ENCODE measurements at regions not wholly inside any gene's neighbourhood (a gene's known extent, or its start where the extent isn't known, plus 50 kb on each side); places are given as distances from the start of the nearest gene placed in this dataset.
"Not testable (repeated sequence)": the region's sequence is repeated elsewhere in the genome, so short reads cannot be mapped to it uniquely, and the experiment has no call there.

GRCh38 chr6:67922588-67922987, 712.5 kb upstream of the ADGRB3 start:
- DNase-seq (ENCODE audit: low read depth in 4 of 4, low spot score in 2 of 4), result not testable (repeated sequence)

GRCh38 chr6:67920040-67920439, 715.0 kb upstream of the ADGRB3 start:
- not testable (repeated sequence) for DNase-seq (ENCODE audit: low read depth in 4 of 4, low spot score in 2 of 4)

- DNase-seq (ENCODE audit: low read depth in 4 of 4, low spot score in 2 of 4), result no peak
These were observed 718.7 kb upstream of the ADGRB3 start for GRCh38 chr6:67916399-67916798.

DNA sequence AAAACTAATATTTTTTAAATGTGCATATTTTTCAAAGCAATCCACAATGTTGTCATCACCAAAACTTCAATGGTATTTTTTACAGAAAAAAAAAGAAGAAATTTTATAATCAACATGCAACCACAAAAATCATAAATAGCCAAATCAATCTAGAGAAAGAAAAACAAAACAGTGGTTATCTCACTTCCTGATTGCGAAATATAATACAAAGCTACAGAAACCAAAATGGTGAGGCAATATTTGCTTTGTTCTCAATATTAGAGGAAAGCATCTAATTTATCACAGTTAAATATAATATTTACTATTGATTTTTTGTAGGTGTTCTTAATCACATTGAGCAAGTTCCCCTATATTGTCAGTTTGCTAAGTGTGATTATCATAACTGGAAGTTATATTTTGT, 720.7 kb upstream of the ADGRB3 start:
- no peak for DNase-seq (ENCODE audit: low read depth in 4 of 4, low spot score in 2 of 4)

DNA sequence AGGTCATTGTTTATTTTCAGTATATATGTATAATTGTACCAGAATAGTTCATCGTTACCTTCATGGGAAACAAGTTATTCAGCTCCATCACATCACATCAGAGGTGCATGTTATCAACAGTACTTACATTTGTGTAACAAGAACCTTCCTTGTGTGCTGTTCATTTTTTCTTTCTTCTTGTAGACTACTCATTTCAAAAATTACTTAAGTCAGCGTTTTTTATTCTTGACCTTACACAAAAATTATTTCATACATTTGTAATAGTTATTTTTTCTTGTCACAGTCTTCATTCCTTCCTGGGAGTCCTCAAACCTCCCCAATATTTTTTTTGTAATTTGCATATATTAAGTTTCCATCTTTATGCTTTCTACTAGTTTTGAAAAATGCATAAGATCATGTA, 725.7 kb upstream of the ADGRB3 start:
- DNase-seq (ENCODE audit: low read depth in 4 of 4, low spot score in 2 of 4), result no peak

GRCh38 chr6:67908379-67908778, 726.7 kb upstream of the ADGRB3 start:
- no peak for DNase-seq (ENCODE audit: low read depth in 4 of 4, low spot score in 2 of 4)

- not testable (repeated sequence) for DNase-seq (ENCODE audit: low read depth in 4 of 4, low spot score in 2 of 4)
These were observed 730.3 kb upstream of the ADGRB3 start for GRCh38 chr6:67904735-67905134.

GRCh38 chr6:67898875-67899274, 736.2 kb upstream of the ADGRB3 start:
- DNase-seq (ENCODE audit: low read depth in 4 of 4, low spot score in 2 of 4), result no peak

- no peak for DNase-seq (ENCODE audit: low read depth in 4 of 4, low spot score in 2 of 4)
These were observed 737.0 kb upstream of the ADGRB3 start for GRCh38 chr6:67897998-67898607.

- no peak for DNase-seq (ENCODE audit: low read depth in 4 of 4, low spot score in 2 of 4)
These were observed 738.6 kb upstream of the ADGRB3 start for GRCh38 chr6:67896476-67896875.

DNA sequence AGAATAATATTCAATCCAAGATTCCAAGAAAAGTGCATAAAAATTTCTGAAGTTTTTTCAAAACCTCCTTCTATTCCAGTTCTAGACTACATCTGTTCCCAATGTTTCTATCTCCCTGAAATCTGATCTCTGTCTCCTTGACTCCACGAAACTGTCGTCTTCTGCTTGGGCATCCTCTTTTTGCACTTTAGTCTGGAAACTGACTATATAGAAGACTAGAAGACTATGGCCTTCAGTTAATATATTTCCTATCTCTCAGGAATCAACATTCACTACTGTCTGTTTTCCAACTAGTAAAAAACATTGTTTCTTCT, 745.4 kb upstream of the ADGRB3 start:
- DNase-seq (ENCODE audit: low read depth in 4 of 4, low spot score in 2 of 4), result no peak

DNA sequence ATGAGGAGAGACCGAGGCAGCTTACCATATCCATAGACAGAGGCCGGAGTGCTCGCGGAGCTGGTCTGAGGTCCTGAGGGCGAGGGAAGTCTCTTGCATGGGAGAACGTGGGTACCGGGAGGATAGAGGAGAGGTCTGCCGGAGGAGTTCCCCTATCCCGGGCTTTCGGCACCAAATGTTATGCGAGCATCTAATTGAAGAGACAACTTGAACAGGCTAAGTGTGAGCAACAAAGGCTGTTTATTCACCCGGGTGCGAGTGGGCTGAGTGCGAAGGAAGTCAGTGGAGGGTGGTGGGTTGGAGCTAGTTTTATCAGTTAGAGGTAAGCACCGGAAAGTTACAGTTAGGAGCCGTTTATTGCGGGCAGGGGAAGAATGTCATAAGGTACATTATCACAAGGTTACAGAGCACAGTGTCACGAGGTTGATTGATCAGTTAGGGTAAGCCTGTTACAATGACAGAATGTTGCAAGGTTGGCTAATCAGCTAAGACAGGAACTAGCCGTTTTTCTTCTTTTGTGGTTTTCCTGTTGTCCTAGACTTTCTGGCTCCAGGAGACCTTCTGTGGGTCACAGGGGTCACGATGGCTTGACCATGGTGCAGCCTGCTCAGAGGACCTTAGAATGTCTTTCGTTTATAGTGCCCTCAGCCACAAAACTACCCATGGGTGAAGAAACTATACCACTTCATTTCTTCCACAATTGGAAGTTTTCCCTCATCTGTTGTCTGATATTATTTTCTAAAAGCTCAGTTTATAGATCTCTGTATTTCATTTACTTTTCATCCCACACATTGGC, 746.0 kb upstream of the ADGRB3 start:
- DNase-seq (ENCODE audit: low read depth in 4 of 4, low spot score in 2 of 4), result no peak

DNA sequence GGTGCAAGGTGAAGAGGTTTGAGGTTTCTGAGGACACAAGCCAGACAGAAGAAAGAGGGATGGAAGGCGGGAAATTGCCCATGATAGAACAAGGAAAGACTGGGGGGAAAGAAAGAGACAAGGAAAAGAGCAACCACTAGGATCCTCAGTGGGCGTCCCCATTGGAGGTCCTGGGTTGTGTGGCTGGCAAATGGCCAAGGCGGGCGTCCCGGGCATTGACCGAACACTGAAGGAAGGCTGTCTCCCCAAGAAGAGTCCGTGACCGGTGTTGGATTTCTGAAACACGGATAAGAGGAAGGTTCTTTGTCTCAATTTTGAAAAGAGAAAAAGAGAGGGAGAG, 746.6 kb upstream of the ADGRB3 start:
- no peak for DNase-seq (ENCODE audit: low read depth in 4 of 4, low spot score in 2 of 4)

- DNase-seq (ENCODE audit: low read depth in 4 of 4, low spot score in 2 of 4), result no peak
These were observed 747.1 kb upstream of the ADGRB3 start for GRCh38 chr6:67887747-67888545.

DNA sequence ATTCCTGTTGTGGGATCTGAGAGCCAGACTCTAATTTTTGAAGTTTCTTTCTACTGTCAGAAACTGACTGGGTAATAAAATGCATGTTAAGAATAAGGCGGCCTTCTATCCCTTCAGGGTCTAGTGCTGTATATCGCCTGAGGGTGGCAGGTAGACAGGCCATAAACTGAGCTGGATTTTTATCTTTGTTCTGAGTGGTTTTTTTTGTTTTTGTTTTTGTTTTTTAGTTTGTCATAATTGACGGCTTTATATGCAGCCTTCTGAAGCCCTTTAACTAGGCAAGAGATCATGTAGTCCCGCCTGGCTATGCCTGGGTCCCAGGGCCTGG, 747.7 kb upstream of the ADGRB3 start:
- DNase-seq (ENCODE audit: low read depth in 4 of 4, low spot score in 2 of 4), result no peak

GRCh38 chr6:67886840-67887292, 748.2 kb upstream of the ADGRB3 start:
- DNase-seq (ENCODE audit: low read depth in 4 of 4, low spot score in 2 of 4), result no peak

GRCh38 chr6:67886036-67886707, 748.9 kb upstream of the ADGRB3 start:
- no peak for DNase-seq (ENCODE audit: low read depth in 4 of 4, low spot score in 2 of 4)

- DNase-seq (ENCODE audit: low read depth in 4 of 4, low spot score in 2 of 4), result no peak
These were observed 749.7 kb upstream of the ADGRB3 start for GRCh38 chr6:67885081-67886033.

DNA sequence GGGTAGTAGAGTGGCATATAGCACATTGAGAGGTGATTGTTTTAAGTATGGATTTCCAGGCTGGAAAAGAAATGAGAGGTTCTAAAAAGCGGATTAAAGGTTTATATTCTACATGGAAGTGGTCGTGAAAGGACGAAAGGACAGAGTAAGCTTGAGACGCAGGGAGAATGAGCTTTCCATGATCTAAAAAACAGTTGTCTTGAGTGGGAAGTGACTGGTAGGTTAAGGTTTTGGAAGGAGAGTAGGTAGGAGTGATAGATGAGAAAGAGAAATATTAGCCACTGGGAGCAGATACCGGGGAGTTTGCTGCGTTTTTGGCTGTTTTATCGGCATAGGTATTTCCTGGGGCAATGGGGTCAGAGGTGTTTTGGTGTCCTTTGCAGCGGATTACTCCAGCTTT, 750.6 kb upstream of the ADGRB3 start:
- no peak for DNase-seq (ENCODE audit: low read depth in 4 of 4, low spot score in 2 of 4)
